ENCODE measurements at regions not wholly inside any gene's neighbourhood (a gene's known extent, or its start where the extent isn't known, plus 50 kb on each side); places are given as distances from the start of the nearest gene placed in this dataset.
"Not testable (repeated sequence)": the region's sequence is repeated elsewhere in the genome, so short reads cannot be mapped to it uniquely, and the experiment has no call there.

- in situ Hi-C loops (cut with MboI; ENCODE audit: low pct_unique_long_range_greater_than_20kb, low sequenced_read_pairs, unreplicated experiment): no loop called here
- DNase-seq (ENCODE audit: low spot score): no peak
- TF ChIP-seq, protein P1, sequence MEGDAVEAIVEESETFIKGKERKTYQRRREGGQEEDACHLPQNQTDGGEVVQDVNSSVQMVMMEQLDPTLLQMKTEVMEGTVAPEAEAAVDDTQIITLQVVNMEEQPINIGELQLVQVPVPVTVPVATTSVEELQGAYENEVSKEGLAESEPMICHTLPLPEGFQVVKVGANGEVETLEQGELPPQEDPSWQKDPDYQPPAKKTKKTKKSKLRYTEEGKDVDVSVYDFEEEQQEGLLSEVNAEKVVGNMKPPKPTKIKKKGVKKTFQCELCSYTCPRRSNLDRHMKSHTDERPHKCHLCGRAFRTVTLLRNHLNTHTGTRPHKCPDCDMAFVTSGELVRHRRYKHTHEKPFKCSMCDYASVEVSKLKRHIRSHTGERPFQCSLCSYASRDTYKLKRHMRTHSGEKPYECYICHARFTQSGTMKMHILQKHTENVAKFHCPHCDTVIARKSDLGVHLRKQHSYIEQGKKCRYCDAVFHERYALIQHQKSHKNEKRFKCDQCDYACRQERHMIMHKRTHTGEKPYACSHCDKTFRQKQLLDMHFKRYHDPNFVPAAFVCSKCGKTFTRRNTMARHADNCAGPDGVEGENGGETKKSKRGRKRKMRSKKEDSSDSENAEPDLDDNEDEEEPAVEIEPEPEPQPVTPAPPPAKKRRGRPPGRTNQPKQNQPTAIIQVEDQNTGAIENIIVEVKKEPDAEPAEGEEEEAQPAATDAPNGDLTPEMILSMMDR (IDR thresholded peaks at IDR 0.05; ENCODE audit: extremely low read depth, insufficient read depth, missing control alignments): no peak
Observed at GRCh38 chr4:189143263-189143952, 797.3 kb upstream of the FRG1 start.

- TF ChIP-seq, protein P1 (IDR thresholded peaks at IDR 0.05; ENCODE audit: extremely low read depth, insufficient read depth, missing control alignments): no peak
- in situ Hi-C loops (cut with MboI; ENCODE audit: low pct_unique_long_range_greater_than_20kb, low sequenced_read_pairs, unreplicated experiment): no loop called here
- DNase-seq (ENCODE audit: low spot score): no peak
Observed at GRCh38 chr4:189147005-189147929, 793.4 kb upstream of the FRG1 start.

DNA sequence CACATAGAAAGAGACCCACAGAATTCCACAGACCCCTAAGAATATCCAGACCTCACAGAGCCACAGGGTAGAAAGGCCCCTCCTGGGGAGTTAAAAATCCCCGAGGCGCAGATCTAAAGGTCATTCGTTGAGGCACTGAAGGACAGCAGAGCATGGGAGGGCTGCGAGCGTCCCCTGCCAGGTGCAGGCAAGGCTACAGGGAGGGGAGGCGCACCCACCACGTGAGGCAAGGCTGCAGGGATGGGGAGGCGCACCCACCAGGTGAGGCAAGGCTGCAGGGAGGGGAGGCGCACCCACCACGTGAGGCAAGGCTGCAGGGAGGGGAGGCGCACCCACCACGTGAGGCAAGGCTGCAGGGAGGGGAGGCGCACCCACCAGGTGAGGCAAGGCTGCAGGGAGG, 785.6 kb upstream of the FRG1 start:
- in situ Hi-C loops (cut with MboI; ENCODE audit: low pct_unique_long_range_greater_than_20kb, low sequenced_read_pairs, unreplicated experiment); DNase-seq (ENCODE audit: low spot score): not testable (repeated sequence)

GRCh38 chr4:189162073-189162789, 778.4 kb upstream of the FRG1 start:
- in situ Hi-C loops (cut with MboI; ENCODE audit: low pct_unique_long_range_greater_than_20kb, low sequenced_read_pairs, unreplicated experiment): no loop called here
- TF ChIP-seq, protein P1 (IDR thresholded peaks at IDR 0.05; ENCODE audit: extremely low read depth, insufficient read depth, missing control alignments): no peak
- DNase-seq (ENCODE audit: low spot score): no peak

DNA sequence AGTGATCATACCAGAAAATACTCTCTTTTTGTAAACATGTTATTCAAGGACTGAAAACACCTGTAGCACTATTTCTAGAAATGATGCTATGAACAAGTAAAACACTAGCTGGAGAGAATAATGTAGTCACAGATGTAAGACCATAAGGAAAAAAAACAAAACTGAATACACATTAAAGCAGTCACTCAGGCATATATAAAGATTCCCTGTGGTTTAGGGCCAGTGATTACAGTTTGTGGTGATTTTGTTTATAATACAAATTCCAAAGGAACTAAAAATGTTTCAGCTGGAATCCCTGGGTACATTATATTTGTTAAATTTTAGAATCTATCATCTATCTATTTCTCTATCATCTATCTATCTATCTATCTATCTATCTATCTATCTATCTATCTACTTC, 777.8 kb upstream of the FRG1 start:
- DNase-seq (ENCODE audit: low spot score): no peak
- in situ Hi-C loops (cut with MboI; ENCODE audit: low pct_unique_long_range_greater_than_20kb, low sequenced_read_pairs, unreplicated experiment): no loop called here
- TF ChIP-seq, protein P1 (IDR thresholded peaks at IDR 0.05; ENCODE audit: extremely low read depth, insufficient read depth, missing control alignments): no peak

DNA sequence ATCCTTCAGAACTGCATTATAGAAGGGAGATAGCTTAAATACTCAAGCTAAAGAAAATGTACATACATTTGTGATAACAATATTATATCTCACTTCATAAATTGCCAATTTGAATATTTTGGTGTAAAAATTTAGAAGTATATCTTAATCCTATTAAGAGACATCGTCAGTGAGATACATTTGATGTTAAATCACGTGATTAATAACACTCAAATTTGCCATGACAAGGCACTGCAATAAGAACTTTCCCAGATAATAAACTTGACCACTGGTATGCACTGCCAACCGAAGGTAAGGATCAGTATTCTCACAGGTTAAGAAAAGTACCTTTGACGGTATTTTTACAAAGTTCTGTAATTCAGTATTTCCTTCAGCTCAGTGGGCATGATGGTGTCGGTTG, 764.7 kb upstream of the FRG1 start:
- in situ Hi-C loops (cut with MboI; ENCODE audit: low pct_unique_long_range_greater_than_20kb, low sequenced_read_pairs, unreplicated experiment): no loop called here
- TF ChIP-seq, protein P1 (IDR thresholded peaks at IDR 0.05; ENCODE audit: extremely low read depth, insufficient read depth, missing control alignments): no peak
- DNase-seq (ENCODE audit: low spot score): no peak
